ENCODE measurements at regions not wholly inside any gene's neighbourhood (a gene's known extent, or its start where the extent isn't known, plus 50 kb on each side); places are given as distances from the start of the nearest gene placed in this dataset.

DNA sequence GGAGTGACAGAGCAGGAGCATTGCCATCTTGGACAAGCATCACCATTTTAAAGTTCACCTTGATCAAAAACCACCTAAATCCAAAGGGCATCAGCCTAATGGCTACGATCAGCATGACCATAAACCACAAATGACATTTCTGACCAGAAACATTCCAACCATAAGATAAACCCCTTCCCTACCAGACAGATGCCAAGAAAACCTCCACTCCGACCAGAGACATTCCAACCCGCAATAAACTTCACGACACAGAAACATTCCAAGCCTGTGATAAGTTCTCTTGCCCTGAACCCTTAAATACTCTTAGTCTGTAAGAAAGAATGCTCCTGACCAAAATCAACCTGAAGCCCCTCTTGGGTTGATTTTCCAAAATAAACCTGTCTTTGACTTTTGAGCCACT, 606.9 kb downstream of the POM121L12 start:
- TF ChIP-seq ZNF274 (IDR thresholded peaks at IDR 0.05; ENCODE audit: low read depth, low read length), result no peak
- no peak for TF ChIP-seq YY1 (IDR thresholded peaks at IDR 0.05; ENCODE audit: insufficient read depth, insufficient read length)
- TF ChIP-seq SUZ12 (IDR thresholded peaks at IDR 0.05; ENCODE audit: extremely low read depth, insufficient read depth, insufficient read length), result no peak

All from NT2/D1 (cell line).